ENCODE measurements at regions not wholly inside any gene's neighbourhood (a gene's known extent, or its start where the extent isn't known, plus 50 kb on each side); places are given as distances from the start of the nearest gene placed in this dataset.

DNA sequence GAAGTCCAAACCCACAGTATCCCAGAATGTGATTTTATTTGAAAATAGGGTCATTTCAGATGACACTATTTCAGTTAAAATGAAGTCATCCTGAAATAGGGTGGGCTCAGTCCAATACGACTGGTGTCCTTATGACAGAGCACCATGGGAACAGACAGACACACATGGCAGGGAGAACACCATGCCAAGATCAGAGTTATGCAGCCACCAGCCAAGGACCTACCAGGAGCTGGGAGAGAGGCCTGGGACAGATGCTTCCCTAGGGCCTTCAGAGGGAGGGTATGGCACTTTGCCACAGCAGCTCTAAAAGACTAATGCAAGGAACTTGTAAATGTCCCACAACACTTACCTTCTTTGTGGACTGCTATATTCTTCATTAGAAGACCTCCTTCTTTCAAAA lies 226.5 kb downstream of the NEBL start:
- TF ChIP-seq POLR2A (IDR thresholded peaks at IDR 0.05; ENCODE audit: low read length) (no peak), GATA1 (IDR thresholded peaks at IDR 0.05; ENCODE audit: low read depth, low read length) (no peak)
